ENCODE measurements at regions not wholly inside any gene's neighbourhood (a gene's known extent, or its start where the extent isn't known, plus 50 kb on each side); places are given as distances from the start of the nearest gene placed in this dataset.

DNA sequence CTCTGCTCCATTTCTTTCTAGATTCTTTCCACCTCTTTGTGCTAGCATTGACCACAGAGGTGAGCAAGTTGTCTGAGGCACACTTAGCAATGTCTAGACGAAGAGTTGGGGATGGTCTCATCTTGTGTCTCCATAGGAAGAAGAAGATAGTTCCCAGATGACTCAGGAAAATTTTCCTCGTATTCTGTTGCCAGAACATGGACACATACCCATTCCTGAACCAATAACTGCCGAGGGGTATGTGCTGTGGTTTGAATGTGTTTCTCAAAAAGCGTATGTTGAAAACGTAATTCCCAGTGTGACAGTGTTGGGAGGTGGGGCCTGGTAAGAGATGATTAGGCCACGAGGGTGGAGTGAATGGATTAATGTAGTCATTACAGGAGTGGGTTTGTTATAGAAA is 107.5 kb upstream of the GALNT15 start:
- H3K9me3 ChIP-seq (ENCODE audit: control insufficient read depth in 2 of 3, insufficient read depth in 1 of 3, low read length in 3 of 3) = no peaks in the 10 kb centered on the region
- DNase-seq (no peak), FAIRE-seq (no peak)
- H3K4me3 ChIP-seq (ENCODE audit: low read length in 3 of 3) = no peak overlapping the region
- H3K9ac ChIP-seq (ENCODE audit: low read length in 3 of 3) = no peak overlapping the region
- H3K4me1 ChIP-seq (ENCODE audit: control insufficient read depth in 2 of 3, insufficient read depth in 2 of 3, low read depth in 1 of 3, low read length in 3 of 3) = no peaks in the 10 kb centered on the region
- H3K27me3 ChIP-seq (ENCODE audit: control insufficient read depth, insufficient read depth, low read length) = no peaks in the 10 kb centered on the region
- no peaks in the 10 kb centered on the region for H3K36me3 ChIP-seq (ENCODE audit: control insufficient read depth in 2 of 3, insufficient read depth in 3 of 3, low read length in 3 of 3)
- H3K27ac ChIP-seq (ENCODE audit: low read depth in 2 of 2, low read length in 2 of 2) = no peak overlapping the region
- TF ChIP-seq, protein P1, sequence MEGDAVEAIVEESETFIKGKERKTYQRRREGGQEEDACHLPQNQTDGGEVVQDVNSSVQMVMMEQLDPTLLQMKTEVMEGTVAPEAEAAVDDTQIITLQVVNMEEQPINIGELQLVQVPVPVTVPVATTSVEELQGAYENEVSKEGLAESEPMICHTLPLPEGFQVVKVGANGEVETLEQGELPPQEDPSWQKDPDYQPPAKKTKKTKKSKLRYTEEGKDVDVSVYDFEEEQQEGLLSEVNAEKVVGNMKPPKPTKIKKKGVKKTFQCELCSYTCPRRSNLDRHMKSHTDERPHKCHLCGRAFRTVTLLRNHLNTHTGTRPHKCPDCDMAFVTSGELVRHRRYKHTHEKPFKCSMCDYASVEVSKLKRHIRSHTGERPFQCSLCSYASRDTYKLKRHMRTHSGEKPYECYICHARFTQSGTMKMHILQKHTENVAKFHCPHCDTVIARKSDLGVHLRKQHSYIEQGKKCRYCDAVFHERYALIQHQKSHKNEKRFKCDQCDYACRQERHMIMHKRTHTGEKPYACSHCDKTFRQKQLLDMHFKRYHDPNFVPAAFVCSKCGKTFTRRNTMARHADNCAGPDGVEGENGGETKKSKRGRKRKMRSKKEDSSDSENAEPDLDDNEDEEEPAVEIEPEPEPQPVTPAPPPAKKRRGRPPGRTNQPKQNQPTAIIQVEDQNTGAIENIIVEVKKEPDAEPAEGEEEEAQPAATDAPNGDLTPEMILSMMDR (IDR thresholded peaks at IDR 0.05; ENCODE audit: borderline replicate concordance, extremely low read depth, insufficient read depth) = no peak
- intact Hi-C loops (cut with DNase I) = no loop called here

DNA sequence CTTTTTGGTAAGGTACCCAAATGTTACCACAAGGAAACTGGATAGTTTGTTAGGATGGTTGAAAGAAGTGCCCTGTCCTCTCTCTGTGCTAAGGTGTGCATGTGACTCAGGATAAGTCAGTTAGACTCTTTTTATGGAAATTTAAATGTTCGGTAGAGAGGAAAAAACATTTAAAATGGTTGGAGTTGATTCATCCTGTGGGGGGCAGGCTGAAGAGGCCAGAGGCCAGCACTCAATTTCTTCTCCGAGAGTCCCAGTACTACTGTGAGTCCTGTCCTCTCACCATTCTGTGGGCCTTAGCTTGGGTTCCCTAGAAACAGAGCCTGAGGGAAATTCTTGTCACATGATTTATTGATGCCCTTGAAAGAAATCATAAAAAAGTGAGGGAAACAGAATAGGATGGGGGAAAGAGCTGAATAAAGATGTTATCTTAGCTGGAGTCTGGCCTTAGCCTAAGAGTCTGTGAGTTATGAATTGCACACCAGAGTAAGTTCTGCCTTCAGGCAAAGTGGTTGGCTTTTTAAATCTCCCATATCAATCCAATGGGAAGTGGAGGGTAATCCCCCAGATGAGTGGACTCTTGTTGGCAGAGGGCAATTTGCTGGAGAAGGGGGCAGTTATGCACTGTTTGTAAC is 106.5 kb upstream of the GALNT15 start:
- DNase-seq (peak in 2 of 5 donors; percentile 50 to 54), FAIRE-seq (no peak)
- Histone ChIP-seq H3K4me3 (ENCODE audit: low read length in 3 of 3) (no peak overlapping the region), H3K27me3 (ENCODE audit: control insufficient read depth, insufficient read depth, low read length) (no peaks in the 10 kb centered on the region), H3K27ac (ENCODE audit: low read depth in 2 of 2, low read length in 2 of 2) (no peak overlapping the region), H3K9me3 (ENCODE audit: control insufficient read depth in 2 of 3, insufficient read depth in 1 of 3, low read length in 3 of 3) (no peaks in the 10 kb centered on the region), H3K36me3 (ENCODE audit: control insufficient read depth in 2 of 3, insufficient read depth in 3 of 3, low read length in 3 of 3) (no peaks in the 10 kb centered on the region), H3K4me1 (ENCODE audit: control insufficient read depth in 2 of 3, insufficient read depth in 2 of 3, low read depth in 1 of 3, low read length in 3 of 3) (no peaks in the 10 kb centered on the region), H3K9ac (ENCODE audit: low read length in 3 of 3) (no peak overlapping the region)
- intact Hi-C loops (cut with DNase I) = no loop called here
- TF ChIP-seq, protein P1 (IDR thresholded peaks at IDR 0.05; ENCODE audit: borderline replicate concordance, extremely low read depth, insufficient read depth) = no peak

DNA sequence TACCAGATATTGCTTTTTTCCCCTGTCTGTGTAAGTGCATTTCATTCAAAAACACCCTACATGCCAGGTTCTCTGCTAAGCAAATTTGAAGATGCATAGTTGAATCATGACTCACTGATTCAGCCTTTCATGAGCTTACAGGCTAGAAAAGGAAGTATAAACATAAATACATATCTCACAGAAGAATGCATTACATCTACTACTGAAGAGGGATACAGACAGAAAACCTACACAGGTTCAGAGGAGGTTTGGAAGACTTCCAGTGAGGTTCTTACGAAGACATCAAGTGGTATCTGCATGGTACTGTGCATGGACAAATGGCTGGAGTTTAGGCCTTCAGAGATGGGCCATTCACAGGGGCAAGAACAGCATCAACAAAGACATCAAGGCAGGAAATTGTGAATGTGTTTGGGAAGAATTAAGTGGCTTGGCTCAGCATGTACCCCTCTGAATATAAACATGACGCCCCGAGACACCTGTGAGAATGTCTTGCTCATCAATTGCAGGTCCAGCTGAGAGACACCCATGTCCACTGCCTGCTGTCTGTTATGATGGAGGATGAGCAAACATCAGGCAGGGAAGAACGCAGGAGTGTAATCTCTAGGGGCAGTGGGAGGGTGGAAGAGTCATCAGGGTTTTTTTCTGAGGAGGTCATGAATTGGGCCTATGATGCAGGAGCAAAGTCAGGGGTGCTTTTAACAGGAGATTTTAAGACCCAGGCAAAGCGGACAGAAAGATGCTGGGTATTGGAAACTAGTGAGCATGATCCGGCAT is 105.1 kb upstream of the GALNT15 start:
- TF ChIP-seq, protein P1 (IDR thresholded peaks at IDR 0.05; ENCODE audit: borderline replicate concordance, extremely low read depth, insufficient read depth) = no peak
- Histone ChIP-seq H3K4me1 (ENCODE audit: control insufficient read depth in 2 of 3, insufficient read depth in 2 of 3, low read depth in 1 of 3, low read length in 3 of 3) (no peaks in the 10 kb centered on the region), H3K4me3 (ENCODE audit: low read length in 3 of 3) (no peak overlapping the region), H3K9me3 (ENCODE audit: control insufficient read depth in 2 of 3, insufficient read depth in 1 of 3, low read length in 3 of 3) (no peaks in the 10 kb centered on the region), H3K9ac (ENCODE audit: low read length in 3 of 3) (no peak overlapping the region), H3K36me3 (ENCODE audit: control insufficient read depth in 2 of 3, insufficient read depth in 3 of 3, low read length in 3 of 3) (no peaks in the 10 kb centered on the region), H3K27ac (ENCODE audit: low read depth in 2 of 2, low read length in 2 of 2) (no peak overlapping the region), H3K27me3 (ENCODE audit: control insufficient read depth, insufficient read depth, low read length) (no peaks in the 10 kb centered on the region)
- intact Hi-C loops (cut with DNase I) = no loop called here
- DNase-seq = no peak
- FAIRE-seq = no peak

Measured in kidney (tissue), 13 donors.